ENCODE measurements at regions not wholly inside any gene's neighbourhood (a gene's known extent, or its start where the extent isn't known, plus 50 kb on each side); places are given as distances from the start of the nearest gene placed in this dataset.
"Not testable (repeated sequence)": the region's sequence is repeated elsewhere in the genome, so short reads cannot be mapped to it uniquely, and the experiment has no call there.

DNA sequence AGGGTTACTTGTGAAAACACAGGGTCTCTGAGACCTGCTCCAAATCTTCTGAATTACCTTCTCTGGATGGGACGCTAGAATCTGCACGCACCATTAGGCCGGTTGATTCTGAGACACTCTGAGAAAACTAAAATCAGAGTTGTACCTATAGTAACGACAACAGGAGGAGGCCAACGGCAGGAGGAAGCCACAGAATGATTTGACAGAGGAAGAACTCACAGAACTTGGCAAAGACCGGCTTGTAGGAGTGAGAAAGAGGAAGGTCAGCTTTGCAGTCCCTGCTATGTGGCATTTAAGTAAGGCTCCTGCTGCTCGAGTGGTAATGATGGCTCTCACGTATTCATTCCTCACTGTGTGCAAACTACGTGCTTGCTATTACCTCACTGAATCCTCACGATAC is 483.0 kb downstream of the TMEM114 start:
- no peak for DNase-seq

DNA sequence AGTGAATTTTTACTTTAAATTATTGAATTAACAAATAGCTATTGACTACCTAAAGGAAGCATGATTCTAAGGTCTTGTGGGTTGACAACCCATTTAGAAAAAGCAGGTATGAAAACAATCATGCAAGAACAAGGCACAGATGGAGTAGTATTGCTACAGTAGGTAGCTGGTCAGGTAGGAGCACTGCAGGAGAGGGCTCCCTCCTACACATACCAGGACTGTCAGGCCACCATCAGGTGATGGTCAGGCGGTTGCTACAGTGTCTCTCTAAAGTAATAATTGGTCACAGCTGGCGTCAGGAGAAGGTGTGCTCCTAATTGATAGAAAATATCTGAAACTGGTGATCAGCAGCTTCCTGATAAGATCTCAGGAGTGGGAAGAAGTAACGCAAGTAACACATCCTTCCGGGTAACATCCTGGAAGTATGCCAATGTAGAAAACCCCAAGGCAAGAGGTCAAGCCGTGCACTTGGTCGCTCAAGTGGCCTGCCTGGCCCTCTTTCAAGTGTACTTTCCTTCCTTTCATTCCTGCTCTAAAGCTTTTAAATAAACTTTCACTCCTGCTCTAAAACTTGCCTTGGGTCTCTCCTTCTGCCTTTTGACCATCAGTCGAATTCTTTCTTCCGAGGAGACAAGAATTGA is 486.5 kb downstream of the TMEM114 start:
- no peak for DNase-seq

DNA sequence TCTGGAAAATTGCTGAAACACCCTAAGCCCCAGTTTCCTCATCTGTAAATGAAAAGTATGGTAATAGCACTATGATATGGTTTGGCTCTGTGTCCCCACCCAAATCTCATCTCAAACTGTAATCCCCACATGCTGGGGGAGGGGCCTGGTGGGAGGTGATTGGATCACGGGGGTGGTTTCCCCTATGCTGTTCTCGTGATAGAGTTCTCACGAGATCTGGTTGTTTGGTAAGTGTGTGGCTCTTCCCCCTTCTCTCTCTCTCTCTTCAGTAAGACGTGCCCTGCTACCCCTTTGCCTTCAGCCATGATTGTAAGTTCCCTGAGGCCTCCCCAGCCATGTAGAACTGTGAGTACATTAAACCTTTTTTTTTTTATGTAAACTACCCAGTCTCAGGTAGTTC is 490.7 kb downstream of the TMEM114 start:
- DNase-seq = no peak

DNA sequence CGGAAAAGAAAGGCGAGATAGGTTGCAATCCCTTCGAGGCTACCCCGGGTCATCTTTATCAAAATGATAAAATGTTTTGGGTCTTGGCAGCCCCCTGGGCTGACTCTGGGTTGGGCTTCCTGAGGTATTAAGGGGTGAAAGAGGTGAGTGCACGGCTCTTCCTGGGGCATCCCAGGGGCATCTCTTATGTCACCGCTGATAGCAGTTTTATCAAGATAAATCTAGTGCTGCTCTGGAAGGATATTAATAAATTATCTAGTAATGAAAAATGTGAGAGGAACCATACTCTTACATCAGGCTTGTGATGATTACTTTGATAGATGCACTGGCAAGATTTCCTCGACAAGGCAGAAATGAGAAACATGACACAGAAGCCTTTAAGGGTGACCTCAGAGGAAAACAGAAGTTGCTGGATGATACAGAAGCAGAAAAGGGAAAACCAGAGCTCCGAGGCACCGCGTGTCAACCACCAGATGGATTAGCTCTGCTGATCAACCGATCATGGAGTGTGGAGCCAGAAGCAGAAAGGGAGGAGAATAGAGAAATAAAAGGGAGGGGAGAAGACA is 491.3 kb downstream of the TMEM114 start:
- DNase-seq = no peak

DNA sequence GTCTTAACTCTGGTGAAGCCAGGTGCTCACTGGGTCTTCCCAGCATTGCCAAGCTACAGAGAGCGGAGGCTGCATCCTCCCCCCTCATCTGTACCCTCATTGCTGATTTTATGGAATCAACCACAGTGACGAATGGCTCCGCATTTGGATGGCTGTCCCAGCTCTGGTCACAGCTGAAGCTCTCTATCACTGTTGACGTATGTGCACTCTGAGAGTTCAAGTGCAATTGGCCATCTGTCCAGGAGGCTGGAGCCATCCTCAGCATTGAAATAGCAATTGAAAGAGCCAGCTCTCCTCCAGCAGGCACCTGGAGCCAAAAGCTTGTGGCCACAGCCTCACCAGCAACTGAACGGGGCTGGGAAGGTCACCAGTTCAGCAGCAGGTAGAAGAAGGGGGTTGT is 494.1 kb downstream of the TMEM114 start:
- DNase-seq = no peak

DNA sequence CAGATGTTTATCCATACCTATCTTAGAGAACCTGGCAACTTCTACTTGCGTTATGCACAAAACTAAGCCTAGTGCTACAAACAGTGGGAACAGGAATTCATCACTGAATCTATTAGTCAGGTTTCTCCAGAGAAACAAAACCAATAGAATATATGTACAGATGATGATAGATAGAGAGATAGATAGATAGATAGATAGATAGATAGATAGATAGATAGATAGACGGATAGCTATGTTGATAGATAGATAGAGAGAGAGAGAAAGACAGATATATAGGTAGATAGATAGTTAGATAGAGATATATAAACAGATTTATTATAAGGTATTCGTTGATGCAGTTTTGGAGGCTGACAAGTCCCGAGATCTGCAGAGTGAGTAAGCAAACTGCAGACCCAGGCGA is 495.6 kb downstream of the TMEM114 start:
- DNase-seq = no peak

DNA sequence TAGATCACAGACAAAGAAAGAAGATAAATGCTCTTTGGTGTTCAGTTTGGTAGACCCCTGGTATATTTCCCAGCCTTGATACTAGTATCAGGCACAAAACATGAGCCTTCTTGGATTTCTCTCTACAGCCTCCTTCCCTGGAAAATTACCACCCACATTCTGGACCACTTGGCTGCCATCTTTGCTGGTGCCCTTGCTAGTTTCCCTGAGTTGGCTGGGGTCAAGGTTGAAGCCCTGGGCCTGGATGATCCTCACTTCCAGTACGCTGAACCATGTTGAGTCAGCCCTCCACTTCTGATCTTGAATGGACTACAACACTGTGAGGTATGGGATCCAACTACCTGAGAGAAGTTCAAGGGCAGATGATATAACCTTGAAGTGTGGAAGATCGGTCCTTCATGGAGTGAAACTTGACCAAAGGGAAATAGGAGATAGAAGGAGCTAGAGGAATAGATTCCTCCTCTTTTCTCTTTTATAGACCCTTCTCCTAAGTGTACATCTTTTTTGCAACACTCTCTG is 501.4 kb downstream of the TMEM114 start:
- no peak for DNase-seq

DNA sequence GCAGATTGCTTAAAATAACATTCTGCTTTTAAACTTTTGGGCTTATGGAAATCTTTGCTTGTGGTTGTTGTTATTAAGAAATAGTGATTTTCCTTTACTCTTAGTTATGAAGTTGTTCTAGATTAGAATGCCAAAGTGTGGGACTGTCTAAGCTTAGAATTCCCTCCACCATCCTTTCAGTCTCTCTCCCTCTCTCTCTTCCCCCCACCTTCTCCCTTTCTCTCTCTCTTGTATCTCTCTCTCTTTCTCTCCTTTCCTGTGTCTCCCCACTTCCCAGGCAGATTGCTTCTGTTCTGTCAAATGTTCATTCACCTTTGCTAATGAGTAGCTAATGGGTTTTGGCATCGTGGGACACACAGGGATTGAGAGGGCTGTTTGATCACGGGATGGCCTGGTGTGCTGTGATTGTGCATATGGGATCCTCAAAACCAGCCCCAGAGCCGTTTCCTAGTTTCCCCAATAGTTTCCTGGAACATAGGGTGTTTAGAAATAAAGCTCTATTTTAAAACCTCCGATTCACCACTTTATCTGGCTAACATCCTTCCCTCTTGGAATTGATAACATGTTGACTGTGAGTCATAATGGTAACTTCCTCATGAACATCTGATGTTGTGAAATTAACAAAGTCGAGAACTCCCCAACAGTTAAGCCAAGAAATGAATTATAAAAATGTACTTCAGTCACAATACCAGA is 502.6 kb downstream of the TMEM114 start:
- no peak for DNase-seq

DNA sequence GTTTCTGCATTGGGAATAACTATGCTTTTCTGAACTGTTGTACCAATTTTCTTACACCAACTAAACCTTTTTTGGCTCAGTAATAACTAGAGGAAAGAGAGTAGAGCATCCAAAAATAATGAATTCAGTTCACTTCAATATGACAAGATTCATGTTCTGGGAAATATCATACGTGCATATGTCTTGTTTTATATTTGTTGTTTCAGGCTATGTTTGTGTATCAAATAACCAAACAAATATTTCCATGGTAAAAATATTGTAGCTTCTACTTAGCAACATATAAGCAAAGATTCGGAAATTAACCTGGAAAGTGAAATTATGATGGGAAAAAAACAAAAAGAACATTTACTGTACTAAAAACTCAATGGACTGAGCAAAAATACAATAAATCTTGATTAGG is 503.2 kb downstream of the TMEM114 start:
- no peak for DNase-seq

DNA sequence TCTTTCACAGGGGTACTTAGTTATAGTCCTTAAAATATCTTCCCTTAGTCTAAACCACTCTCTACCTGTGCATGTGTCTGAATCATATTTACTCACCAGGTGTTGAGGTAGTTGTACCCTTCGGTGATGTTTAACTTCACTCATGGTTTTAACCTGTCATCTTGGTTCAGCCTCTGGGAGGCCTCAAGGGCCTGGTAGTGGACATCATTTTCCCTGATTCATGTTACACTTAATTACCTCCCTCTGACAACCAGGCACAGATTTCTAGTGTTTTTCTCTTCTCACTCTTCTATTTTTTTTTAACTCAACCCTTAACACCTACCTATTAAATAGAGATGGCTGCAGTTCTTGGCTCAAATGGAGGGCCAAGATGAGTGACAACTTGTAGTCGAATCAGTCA is 505.4 kb downstream of the TMEM114 start:
- DNase-seq = no peak

DNA sequence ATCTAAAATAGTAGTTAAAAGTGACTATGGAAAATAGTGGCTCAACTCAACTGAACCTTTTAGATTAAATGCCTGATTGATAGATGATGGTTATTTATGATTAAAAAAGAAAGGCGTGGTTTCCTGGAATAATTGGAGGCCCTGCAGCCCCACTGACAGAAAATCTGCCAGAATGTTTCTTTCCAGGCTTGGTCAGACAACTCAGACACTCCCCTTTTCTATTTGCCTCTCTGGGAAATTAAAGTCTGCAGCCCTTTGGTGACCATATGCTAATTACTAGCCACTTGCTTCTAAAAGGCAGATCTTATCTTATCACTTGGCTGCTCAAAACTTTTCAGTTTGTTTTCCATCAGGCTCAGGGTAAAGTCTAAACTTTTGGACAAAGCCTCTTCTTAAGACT is 506.0 kb downstream of the TMEM114 start:
- no peak for DNase-seq

DNA sequence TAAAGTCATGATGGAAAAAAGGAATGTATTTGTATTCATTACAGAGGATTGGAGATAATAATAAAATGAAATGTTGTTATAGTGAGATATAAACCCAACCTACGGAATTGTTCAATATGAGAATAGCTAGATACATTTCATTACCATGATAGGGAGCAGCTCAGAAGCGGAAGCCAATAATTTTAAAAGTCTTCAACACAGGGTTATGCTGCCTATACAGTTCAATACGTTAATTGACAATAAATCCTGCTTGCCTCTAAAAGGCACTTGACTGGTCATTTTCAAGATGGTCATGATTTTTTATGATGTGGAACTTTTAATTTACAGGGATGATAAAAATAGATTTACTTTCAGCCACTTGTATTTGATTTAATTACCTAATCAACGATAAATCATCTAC is 506.8 kb downstream of the TMEM114 start:
- no peak for DNase-seq

DNA sequence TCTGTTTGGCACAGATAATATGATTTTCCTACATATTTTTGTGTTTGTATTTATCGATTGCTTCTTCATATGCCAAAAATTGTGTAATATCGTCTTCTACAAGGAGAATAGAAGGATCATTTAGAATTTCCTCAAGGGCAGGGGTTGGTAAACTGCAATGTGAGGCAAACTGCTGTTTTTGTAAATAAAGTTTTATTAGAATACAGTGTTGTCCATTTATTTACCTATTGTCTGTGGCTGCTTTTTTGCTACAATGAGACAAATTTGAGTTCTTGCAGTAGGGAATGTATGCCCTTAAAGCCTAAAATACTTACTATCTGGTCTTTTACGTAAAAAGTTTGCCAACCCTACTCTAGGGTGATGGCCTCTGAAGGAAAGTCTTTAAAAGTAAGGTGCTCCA is 509.5 kb downstream of the TMEM114 start:
- DNase-seq = no peak

DNA sequence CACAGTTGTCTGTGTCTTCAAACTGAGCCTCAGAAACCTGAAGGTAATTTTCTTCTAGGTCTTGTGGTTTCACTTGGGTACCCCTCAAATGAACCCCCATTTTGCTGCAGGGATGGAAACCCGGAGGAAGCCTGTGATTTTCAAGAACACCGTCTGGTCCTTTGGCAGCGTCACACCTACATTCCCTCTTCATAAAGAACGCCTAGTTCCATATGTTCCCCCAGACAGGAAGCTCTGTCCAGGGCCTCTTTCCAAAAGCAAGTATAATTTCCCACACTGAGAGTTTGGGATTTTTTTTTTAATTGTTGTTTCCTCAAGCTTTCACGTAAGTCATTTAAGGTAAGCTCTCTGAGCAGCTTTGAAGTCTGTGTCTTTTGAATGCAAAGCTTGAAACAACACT is 515.0 kb downstream of the TMEM114 start:
- no peak for DNase-seq

DNA sequence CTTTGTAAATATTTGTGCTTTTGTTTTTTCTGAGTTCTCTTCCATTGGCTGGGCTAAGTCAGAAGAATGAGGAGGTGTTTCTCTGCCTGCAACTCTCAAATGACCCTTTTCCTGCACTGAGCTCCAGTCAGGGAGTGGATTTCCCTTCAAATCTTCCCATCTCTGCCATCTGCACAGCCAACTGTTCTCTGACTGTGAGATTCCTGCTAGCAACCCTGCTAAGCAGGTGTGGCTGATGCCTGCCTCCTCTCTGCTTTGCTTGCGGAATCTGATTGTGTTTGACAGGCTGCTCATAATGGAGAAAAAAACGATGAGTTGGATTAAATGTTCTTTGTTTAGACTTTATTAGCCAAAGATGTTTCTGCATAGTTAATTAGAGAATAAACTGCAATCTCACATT is 519.8 kb downstream of the TMEM114 start:
- DNase-seq = no peak

DNA sequence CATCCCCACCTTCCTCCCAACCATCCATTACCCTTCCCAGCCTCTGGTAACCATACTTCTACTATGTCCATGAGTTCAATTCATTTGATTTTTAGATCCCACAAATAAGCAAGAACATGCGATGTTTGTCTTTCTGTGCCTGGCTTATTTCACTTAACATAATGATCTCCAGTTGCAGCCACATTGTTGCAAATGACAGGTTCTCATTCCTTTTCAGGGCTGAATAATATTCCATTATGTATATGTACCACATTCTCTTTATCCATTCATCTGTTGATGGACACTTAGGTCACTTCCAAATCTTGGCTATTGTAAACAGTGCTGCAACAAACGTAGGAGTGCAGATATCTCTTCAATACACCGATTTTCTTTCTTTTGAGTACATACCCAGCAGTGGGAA is 522.1 kb downstream of the TMEM114 start:
- not testable (repeated sequence) for DNase-seq

DNA sequence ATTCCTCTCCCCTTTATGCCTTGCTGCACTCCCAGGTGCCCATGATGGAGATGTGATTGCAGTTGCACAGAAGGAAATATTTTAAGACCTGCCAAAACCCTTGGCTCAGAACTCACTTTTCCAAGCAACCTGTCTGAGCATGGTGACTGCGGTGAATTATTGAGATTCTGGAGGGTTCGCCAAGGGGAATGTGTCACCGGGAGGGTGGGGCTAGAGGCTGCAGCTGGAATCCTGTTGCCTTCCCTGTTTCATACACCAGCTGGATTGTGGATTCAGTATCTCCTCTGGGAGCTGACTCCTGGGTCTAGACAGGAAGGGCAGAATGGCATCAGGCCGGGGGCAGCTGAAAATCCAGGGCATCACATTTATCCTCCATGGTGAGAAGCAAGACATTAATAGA is 527.2 kb downstream of the TMEM114 start:
- no peak for DNase-seq

DNA sequence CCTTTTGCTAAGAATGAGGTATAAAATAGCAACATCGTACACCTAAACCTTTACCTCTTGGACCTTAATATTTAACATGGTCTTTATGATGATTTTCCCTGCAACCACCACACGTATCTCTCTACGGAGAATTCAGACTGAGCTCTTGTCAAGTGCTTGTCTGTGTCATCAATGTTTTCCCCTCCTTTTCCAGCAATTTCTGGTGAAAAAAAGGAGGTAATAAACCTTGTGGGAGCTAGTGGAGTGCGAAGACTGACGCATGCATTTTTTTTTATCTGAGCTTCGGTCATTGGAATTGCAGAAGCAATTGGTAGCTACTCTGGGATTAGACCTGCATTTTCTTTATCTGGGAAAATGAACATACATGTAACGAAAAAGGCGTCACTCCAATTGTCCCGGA is 527.6 kb downstream of the TMEM114 start:
- DNase-seq = no peak

DNA sequence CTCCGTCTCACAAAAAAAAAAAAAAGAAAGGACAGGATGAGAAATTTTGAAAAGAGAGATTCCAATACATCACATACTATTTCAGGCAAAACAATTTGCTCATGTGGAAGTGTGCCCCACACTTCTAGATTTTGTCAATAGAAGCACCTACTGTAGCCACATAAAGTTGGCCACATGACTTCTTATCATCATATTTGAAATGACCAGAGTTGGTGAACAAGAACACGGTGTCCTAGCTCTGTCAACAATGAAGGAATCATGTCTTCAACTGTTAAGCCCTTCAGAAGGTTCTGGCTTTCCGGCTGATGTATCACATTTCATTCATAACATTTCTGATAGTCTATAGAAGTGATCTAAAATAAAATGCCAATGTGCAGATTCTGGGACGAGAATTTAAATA is 534.5 kb downstream of the TMEM114 start:
- DNase-seq = no peak

DNA sequence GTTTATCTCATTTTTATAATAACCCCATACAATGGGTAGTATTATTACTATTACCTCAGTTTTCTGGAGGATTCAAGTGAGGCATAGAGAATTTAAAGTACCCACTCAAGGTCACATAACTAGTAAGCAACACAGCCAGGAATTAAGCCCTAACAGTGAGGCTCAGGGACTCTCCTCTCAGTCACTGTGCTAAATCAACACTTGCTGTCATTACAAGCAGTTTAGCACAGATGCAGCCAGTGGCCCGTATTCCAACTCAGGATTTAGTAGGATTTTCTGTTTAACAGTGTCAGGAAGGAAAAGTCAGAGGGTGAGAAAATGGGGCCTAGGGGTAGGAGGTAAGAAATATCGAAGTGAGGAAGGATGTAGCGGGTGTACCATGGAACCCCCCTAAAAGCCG is 536.9 kb downstream of the TMEM114 start:
- DNase-seq = no peak

DNA sequence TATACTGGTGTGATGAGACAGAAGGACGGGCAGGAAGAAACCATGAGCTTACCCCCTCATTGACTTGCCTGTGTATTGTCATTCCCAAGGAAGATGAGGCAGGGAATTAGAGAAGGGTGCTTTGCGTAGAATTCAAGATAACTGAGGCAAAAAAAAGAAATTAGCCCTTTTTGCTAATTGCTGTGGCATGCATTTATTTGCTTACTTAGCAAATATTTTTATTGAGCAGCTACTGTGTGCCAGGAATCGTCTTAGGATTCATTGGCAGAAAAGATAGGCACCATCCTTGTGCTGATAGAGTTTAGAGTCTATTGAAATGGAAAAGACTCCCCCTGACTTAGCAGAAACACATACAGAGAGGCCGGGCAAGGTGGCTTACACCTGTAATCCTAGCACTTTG is 541.9 kb downstream of the TMEM114 start:
- no peak for DNase-seq

DNA sequence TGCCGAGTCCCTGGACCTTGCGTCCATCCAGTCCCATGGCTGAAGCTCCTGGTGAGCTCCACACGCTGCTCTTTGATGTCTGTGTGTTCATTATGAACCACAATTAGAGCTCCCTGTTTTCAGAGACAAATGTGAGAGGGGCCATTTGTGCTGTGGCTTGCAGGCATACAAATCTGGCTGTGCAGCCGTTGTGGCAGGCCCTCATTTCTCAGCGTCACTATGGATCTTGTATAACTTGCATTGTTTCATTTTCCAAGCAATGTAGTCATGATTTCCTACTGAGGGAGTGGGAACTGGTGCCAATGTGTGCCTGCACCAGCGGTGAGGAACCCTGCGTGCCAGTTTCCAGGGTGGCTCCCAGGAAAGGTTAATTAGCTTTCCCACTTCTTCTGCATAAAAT is 542.6 kb downstream of the TMEM114 start:
- no peak for DNase-seq

DNA sequence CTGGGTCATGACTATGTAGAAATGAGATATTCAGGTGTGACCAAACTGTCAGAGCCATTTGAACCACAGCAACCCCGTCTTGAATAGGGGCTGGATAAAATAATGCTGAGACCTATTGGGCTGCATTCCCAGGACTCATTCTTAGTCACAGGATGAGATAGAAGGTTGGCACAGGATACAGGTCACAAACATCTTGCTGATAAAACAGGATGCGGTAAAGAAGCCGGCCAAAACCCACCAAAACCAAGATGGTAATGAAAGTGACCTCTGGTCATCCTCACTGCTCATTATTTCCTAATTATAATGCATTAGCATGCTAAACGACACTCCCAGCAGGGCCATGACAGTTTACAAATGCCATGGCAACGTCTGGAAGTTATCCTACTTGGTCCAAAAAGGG is 545.5 kb downstream of the TMEM114 start:
- DNase-seq = no peak

DNA sequence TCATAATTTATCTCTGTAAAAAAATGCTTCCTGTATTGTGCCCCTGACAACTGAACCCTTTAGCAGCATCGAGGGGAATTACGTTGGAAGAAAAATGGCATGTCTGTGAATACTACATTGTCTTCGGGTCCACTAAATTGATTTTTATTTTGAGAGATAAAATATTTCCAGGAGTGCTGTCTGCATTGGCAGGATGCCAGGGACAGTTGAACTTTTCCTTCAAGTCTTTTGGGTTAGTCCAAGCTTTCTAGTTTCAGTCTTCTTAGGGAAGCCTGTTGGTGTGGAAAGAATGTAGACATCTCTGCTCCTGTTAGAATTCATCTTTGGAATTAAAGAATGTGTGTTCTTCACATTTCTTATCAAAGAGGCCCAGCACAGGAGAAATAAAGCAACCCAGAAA is 557.9 kb downstream of the TMEM114 start:
- DNase-seq = no peak

DNA sequence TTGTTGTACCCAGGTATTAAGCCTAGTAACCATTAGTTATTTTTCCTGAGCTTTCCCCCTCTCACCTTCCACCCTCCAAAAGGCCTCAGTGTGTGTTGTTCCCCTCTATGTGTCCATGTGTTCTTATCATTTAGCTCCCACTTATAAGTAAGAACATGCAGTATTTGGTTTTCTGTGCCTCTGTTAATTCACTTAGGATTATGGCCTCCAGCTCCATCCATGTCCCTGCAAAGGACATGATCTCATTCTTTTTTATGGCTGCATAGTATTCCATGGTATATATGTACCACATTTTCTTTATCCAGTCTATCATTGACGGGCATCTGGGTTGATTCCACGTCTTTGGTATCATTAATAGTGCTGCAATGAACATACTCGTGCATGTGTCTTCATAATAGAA is 560.3 kb downstream of the TMEM114 start:
- DNase-seq = not testable (repeated sequence)

All from hematopoietic multipotent progenitor cell treated with erythropoietin and hydrocortisone succinate and interleukin-3 and kit ligand, for 8 days (in vitro differentiated cells).